ENCODE measurements at regions not wholly inside any gene's neighbourhood (a gene's known extent, or its start where the extent isn't known, plus 50 kb on each side); places are given as distances from the start of the nearest gene placed in this dataset.

DNA sequence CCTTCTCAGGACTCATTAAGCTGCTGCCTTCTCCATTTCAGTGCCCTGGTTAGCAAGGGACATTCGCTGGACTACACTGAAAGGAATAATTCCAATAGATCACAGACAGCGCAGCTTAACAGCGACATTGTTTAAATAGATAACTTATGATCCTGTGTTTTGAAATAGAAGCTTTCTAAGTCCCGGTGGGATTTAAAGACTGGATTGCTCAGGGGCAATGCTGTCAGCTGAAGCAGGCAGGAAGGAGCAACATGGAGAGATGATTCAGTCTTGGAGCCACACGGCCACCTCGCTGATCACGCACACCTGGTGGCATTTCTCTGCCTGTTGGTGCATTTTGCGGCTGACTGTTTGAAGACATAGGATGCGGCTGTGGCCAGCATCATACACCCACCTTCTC is 292.0 kb downstream of the FOXL1 start:
- TF ChIP-seq, protein P1, sequence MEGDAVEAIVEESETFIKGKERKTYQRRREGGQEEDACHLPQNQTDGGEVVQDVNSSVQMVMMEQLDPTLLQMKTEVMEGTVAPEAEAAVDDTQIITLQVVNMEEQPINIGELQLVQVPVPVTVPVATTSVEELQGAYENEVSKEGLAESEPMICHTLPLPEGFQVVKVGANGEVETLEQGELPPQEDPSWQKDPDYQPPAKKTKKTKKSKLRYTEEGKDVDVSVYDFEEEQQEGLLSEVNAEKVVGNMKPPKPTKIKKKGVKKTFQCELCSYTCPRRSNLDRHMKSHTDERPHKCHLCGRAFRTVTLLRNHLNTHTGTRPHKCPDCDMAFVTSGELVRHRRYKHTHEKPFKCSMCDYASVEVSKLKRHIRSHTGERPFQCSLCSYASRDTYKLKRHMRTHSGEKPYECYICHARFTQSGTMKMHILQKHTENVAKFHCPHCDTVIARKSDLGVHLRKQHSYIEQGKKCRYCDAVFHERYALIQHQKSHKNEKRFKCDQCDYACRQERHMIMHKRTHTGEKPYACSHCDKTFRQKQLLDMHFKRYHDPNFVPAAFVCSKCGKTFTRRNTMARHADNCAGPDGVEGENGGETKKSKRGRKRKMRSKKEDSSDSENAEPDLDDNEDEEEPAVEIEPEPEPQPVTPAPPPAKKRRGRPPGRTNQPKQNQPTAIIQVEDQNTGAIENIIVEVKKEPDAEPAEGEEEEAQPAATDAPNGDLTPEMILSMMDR (IDR thresholded peaks at IDR 0.05): no peak
- no peak for TF ChIP-seq POLR2A (IDR thresholded peaks at IDR 0.05)

Data from ovary (tissue), 3 donors.